GM18517 (cell line): ENCODE measurements at regions not wholly inside any gene's neighbourhood (a gene's known extent, or its start where the extent isn't known, plus 50 kb on each side); places are given as distances from the start of the nearest gene placed in this dataset.
"Not testable (repeated sequence)": the region's sequence is repeated elsewhere in the genome, so short reads cannot be mapped to it uniquely, and the experiment has no call there.

Experiments
- ATAC-seq: cut with Tn5 transposase; IDR thresholded peaks from one replicate; pipeline ENCODE4 v1.9.1; 2021; ENCODE audit warnings: mild to moderate bottlenecking, moderate library complexity; ENCODE audit not compliant: unreplicated experiment

DNA sequence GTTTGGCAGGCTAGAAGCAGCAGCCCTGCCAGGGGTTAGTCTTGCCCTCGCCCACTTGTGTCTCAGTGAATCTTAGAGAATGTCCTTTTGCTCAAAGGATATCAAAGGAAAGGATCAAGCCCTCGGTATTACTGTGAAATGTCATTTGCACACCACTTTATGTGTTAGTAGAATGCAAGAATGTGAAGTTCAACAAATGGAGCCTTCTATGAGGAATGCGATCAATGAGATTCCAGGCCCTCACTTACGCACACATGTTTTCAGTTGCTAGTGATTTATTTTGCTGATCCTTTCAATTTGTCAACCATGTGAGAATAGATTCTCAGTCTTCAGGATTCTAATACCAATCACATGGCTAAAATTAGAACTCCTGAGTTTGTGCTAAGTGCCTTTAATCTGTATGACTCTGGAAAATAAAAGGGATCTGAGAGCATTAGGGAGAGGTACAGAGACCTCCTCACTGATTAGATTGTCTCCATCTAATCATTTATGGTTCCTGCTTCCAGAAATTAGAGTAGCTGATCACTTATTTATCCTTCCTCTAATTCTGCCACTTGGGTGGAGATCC lies 123.0 kb upstream of the SP4 start:
- no peak for ATAC-seq

DNA sequence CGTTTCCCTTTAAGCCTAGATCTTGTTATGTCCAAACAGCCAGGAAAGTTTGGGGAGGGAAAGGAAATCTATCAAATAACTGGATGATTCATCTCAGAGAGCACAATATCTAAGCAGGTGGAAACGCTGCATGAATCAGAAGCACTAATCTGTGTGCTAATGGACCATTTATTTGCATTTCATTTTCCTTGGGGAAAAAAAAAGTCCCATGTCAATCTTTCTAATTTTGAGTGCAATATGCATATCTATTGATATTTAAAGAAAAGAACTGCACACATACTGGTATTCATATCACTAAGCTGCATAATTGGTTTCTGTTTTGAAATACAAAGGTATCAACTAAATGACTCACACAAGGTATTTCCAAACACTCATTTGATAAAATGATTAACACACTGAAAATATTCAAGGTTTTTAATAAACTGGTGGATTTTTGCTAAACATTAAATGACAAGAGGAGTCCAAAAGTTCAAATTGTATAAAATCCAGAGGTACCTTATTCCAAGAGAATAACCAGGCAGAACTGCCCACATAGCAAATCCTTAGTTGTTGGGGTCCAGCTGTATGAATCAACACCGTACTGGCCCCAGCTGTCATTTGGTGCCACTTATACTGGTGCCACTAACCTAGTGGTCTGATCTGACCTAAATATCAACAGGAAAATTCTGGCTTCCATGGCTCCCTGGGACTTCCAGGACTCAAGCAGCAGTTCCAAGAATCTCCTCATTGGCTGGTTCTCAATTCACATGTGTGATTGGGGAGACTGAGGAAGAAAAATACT lies 122.2 kb upstream of the SP4 start:
- no peak for ATAC-seq

DNA sequence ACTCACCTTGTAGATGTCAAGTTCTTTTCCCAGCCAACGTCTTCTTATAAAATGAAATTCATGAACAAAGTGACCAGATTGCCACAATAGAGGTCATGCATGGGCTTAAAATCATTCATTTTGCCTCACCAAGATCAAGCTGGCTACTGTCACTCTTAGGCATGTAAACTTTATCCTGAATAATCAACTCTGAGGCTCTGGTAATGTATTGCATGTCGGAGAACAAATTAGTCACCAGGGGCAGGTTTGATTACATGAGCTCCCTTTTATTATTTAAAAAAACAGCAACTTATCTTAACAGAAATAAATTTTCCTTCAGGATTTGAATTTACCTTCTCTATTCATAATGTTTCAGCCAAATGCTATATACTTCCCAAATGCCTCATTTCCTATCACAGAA lies 112.9 kb upstream of the SP4 start:
- no peak for ATAC-seq

- no peak for ATAC-seq
Measured at GRCh38 chr7:21317966-21318915, 109.6 kb upstream of the SP4 start.

- ATAC-seq: no peak
Measured at GRCh38 chr7:21318916-21319270, 109.0 kb upstream of the SP4 start.

- ATAC-seq: no peak
Measured at GRCh38 chr7:21326241-21326640, 101.6 kb upstream of the SP4 start.

GRCh38 chr7:21326921-21327320 lies 101.0 kb upstream of the SP4 start:
- no peak for ATAC-seq

- ATAC-seq: no peak
Measured at GRCh38 chr7:21327422-21328409, 100.2 kb upstream of the SP4 start.

DNA sequence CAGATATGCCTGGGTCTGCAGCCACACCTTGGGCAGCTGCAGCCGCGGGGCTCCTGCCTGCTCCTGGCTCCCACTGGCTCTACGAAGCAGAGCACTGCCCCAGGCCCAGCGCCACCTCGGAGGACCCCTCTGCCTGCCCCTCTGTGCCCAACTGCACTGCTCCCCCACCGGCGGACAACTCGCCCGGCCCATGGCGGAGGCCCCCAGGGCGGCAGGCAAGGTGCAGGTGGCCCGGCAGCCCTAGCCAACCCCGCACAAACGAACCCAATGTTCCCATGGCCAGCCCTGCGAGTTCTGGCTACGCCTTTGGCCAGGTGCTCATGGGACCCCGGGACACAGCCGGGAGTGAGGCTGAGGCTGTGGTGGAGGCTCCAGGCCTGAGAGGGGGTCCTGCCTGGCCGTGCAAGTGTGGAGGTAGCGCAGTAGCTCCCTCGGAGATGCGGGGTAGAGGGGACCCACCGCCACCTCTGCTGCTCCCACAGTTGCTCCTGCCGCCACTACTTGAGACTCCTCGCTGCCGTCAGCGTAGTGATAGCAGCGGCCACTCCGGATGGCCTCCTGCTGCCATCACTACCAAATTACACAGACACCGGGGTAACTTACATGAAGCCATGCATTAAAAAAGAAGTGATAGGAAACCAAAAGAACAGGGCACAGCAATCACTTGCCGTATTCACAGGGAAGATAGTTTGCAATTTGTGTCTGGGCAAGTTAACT lies 97.3 kb upstream of the SP4 start:
- ATAC-seq: no peak

- no peak for ATAC-seq
Measured at GRCh38 chr7:21334906-21335305, 93.0 kb upstream of the SP4 start.

GRCh38 chr7:21336743-21337142 lies 91.1 kb upstream of the SP4 start:
- ATAC-seq: no peak

DNA sequence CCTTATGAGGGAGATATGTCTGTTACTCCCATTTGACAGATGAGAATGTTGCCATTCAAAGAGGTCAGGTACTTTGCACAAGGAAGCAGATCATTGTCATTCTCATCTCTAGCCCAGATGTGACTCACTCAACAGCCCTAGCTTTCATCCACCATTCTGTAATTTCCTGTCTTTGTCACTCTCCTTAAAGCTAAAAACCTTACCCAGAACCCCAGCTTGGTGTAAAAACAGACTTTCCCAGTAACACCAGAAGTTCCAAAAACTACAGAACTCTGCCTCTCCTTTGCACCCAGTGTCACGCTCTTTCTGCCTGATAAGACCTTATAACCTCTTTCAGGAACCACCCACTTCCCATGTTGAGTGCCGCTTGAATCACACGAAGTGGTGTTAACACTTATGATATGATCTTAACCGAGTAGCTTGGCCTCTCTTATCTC lies 89.1 kb upstream of the SP4 start:
- ATAC-seq: no peak

- ATAC-seq: not testable (repeated sequence)
Measured at GRCh38 chr7:21344900-21345299, 83.0 kb upstream of the SP4 start.

GRCh38 chr7:21345361-21345760 lies 82.5 kb upstream of the SP4 start:
- no peak for ATAC-seq

GRCh38 chr7:21346297-21346696 lies 81.6 kb upstream of the SP4 start:
- ATAC-seq: no peak

DNA sequence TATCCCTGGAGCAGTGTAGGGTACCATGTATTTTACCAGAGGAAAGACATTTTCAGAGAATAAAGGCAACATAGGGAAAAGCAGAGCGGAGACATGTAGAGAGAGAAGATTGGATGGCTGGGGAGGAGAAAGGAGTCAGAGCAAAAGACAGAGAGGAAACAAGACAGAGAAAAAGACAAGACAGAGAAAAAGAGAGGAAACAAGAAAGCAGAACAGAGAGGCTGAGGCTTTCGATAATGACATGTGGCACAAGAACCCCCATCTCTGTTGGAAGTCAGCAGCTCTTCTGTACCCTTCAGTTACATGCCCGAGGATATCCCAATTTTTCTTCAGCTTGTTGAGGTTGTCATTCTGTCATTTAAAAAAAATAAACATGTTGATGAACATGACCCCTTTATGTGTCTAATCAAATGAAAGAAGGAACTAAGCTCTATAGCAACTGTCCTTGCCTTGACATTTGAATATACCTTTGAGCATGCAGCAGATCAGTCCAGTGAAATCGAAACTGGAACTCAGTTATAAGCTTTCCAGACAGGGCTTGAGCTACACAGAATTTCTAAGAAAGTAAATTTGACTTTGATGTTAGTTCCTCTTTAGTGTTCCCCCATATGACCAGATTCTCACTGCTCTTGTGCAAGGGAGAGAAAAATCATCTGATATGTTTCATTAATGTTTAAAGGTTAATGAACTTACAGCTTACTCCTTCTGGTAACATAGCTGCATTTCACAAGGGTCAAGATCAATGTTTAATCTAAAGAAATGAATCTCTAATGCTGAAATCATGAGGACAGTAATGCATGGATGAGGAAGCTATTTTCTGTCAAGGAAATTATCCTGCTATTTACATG lies 75.1 kb upstream of the SP4 start:
- peak; percentile 86 for ATAC-seq

DNA sequence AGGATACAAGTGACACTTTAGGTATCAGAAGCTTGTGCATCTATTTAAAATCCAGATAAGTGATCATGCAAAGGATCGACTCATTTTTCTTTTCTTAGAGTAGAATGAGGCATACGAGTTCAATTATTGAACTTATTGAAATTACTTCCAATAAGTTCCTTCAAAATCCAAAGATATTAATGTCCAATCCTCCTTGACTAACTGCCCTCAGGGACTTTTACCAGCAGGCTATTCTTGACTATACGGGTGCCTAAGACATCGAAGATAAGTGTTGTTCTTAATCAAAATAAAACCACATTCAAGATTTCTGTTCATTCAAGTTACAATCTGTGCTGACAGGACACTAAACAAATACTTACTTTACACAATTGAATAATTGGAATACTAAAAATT lies 74.5 kb upstream of the SP4 start:
- ATAC-seq: no peak

- no peak for ATAC-seq
Measured at GRCh38 chr7:21354284-21354683, 73.6 kb upstream of the SP4 start.

GRCh38 chr7:21355406-21355874 lies 72.4 kb upstream of the SP4 start:
- ATAC-seq: peak; percentile 87
